ENCODE measurements at regions not wholly inside any gene's neighbourhood (a gene's known extent, or its start where the extent isn't known, plus 50 kb on each side); places are given as distances from the start of the nearest gene placed in this dataset.
A peak's percentile ranks its signal among the peaks of the same experiment; 100 is the strongest.

- WGBS, 2 donors, result 83 to 91% methylated on average over 5 of the region's 5 CpGs
- no peak overlapping the region for H3K27ac ChIP-seq
- no peaks in the 10 kb centered on the region for H3K36me3 ChIP-seq
- peaks cover 6 to 30% of the 10 kb centered on the region in 2 donors for H3K4me1 ChIP-seq
- no peak for DNase-seq
- H3K4me3 ChIP-seq (replicated peaks in 1 of 3), result no peak overlapping the region
- no peak for TF ChIP-seq CTCF (IDR thresholded peaks at IDR 0.05)
- TF ChIP-seq POLR2A (IDR thresholded peaks at IDR 0.05), result no peak
- no peaks in the 10 kb centered on the region for H3K27me3 ChIP-seq
- intact Hi-C loops (cut with DNase I), result no loop called here
- H3K9me3 ChIP-seq, result no peaks in the 10 kb centered on the region
Observed at GRCh38 chr10:78800006-78800405, 268.8 kb upstream of the ZMIZ1 start.

- Histone ChIP-seq H3K9me3 (no peaks in the 10 kb centered on the region), H3K4me3 (replicated peaks in 1 of 3) (no peak overlapping the region), H3K27ac (no peak overlapping the region), H3K27me3 (no peaks in the 10 kb centered on the region), H3K4me1 (peaks cover 12 to 37% of the 10 kb centered on the region in 2 donors), H3K36me3 (no peaks in the 10 kb centered on the region)
- TF ChIP-seq CTCF (IDR thresholded peaks at IDR 0.05) (no peak), POLR2A (IDR thresholded peaks at IDR 0.05) (no peak)
- WGBS, 2 donors, result 94 to 98% methylated on average over 10 of the region's 10 CpGs
- no peak for DNase-seq
- intact Hi-C loops (cut with DNase I), result no loop called here
Observed at GRCh38 chr10:78800535-78801320, 268.0 kb upstream of the ZMIZ1 start.

- no peaks in the 10 kb centered on the region for H3K27me3 ChIP-seq
- peak overlapping the region in 1 of 3 donors; percentile 16 for H3K27ac ChIP-seq
- H3K4me1 ChIP-seq, result peaks cover 12 to 46% of the 10 kb centered on the region in 2 donors
- no peaks in the 10 kb centered on the region for H3K36me3 ChIP-seq
- H3K4me3 ChIP-seq (replicated peaks in 1 of 3), result no peak overlapping the region
- no peak for TF ChIP-seq POLR2A (IDR thresholded peaks at IDR 0.05)
- TF ChIP-seq CTCF (IDR thresholded peaks at IDR 0.05), result no peak
- WGBS, 2 donors, result 80 to 92% methylated on average over 4 of the region's 4 CpGs
- no peaks in the 10 kb centered on the region for H3K9me3 ChIP-seq
- intact Hi-C loops (cut with DNase I), result no loop called here
- no peak for DNase-seq
Observed at GRCh38 chr10:78802431-78802830, 266.3 kb upstream of the ZMIZ1 start.

- TF ChIP-seq CTCF (IDR thresholded peaks at IDR 0.05), result no peak
- no peak for TF ChIP-seq POLR2A (IDR thresholded peaks at IDR 0.05)
- H3K27ac ChIP-seq, result peak overlapping the region in 2 of 3 donors; percentile 16 to 21
- no peaks in the 10 kb centered on the region for H3K27me3 ChIP-seq
- H3K9me3 ChIP-seq, result no peaks in the 10 kb centered on the region
- no peaks in the 10 kb centered on the region for H3K36me3 ChIP-seq
- no peak overlapping the region for H3K4me3 ChIP-seq (replicated peaks in 1 of 3)
- intact Hi-C loops (cut with DNase I), result no loop called here
- DNase-seq, result no peak
- H3K4me1 ChIP-seq, result peaks cover 12 to 46% of the 10 kb centered on the region in 2 donors
- 67 to 68% methylated on average over 10 to 11 of the region's 11 CpGs for WGBS, 2 donors
Observed at GRCh38 chr10:78802866-78803265, 265.9 kb upstream of the ZMIZ1 start.

- no peaks in the 10 kb centered on the region for H3K36me3 ChIP-seq
- DNase-seq, result peak; percentile 17 to 41
- no peak for TF ChIP-seq POLR2A (IDR thresholded peaks at IDR 0.05)
- TF ChIP-seq CTCF (IDR thresholded peaks at IDR 0.05), result no peak
- intact Hi-C loops (cut with DNase I), result no loop called here
- no peaks in the 10 kb centered on the region for H3K9me3 ChIP-seq
- no peak overlapping the region for H3K27ac ChIP-seq
- H3K4me3 ChIP-seq (replicated peaks in 1 of 3), result no peak overlapping the region
- peaks cover 12 to 46% of the 10 kb centered on the region in 2 donors for H3K4me1 ChIP-seq
- no peaks in the 10 kb centered on the region for H3K27me3 ChIP-seq
- 91 to 97% methylated on average over 8 of the region's 8 CpGs for WGBS, 2 donors
Observed at GRCh38 chr10:78803710-78804109, 265.1 kb upstream of the ZMIZ1 start.

All from thyroid gland (tissue), 4 donors.